ENCODE measurements at regions not wholly inside any gene's neighbourhood (a gene's known extent, or its start where the extent isn't known, plus 50 kb on each side); places are given as distances from the start of the nearest gene placed in this dataset.
A peak's percentile ranks its signal among the peaks of the same experiment; 100 is the strongest.
"Not testable (repeated sequence)": the region's sequence is repeated elsewhere in the genome, so short reads cannot be mapped to it uniquely, and the experiment has no call there.

GRCh38 chr2:7646024-7646423 lies 728.8 kb downstream of the RNF144A start:
- no peak for DNase-seq (ENCODE audit: low spot score)

DNA sequence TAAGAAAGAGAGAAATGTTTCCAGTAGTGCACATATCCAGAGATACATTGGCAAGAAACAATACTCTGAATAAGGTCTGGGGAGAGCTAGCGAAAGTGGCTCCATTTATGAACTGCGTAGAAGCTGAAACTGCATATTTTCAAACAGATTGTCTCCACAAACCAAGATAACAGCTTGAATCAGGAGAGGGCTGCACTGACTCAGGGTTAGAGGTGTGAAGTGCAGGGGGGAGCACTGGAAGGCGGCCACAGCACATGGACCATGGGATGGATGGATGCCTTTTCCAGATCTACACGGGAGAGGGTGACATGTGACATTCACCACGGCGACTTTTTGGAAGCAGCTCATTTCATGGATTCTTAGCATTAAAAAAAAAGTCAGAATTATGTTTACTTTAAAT lies 729.4 kb downstream of the RNF144A start:
- no peak for DNase-seq (ENCODE audit: low spot score)

GRCh38 chr2:7648221-7648795 lies 731.1 kb downstream of the RNF144A start:
- DNase-seq (ENCODE audit: low spot score): no peak

GRCh38 chr2:7649461-7650228 lies 732.4 kb downstream of the RNF144A start:
- DNase-seq (ENCODE audit: low spot score): no peak

DNA sequence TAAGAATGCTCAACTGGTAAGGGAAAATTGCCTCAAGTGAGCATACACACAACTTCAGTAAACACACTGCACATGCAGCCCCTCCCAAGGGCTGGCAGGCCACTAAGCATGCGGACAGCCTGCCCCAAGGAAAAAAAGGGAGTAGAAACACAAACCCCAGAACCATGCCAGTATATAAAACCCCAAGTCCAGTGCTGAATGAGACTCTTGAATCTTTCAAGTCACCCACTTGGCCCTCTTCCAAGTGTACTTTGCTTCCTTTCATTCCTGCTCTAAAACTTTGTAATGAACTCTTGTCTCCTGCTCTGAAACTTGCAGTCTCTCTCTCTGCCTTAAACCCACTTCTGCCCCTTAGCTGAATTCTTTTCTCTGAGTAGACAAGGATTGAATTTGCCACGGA lies 736.4 kb downstream of the RNF144A start:
- DNase-seq (ENCODE audit: low spot score): no peak

DNA sequence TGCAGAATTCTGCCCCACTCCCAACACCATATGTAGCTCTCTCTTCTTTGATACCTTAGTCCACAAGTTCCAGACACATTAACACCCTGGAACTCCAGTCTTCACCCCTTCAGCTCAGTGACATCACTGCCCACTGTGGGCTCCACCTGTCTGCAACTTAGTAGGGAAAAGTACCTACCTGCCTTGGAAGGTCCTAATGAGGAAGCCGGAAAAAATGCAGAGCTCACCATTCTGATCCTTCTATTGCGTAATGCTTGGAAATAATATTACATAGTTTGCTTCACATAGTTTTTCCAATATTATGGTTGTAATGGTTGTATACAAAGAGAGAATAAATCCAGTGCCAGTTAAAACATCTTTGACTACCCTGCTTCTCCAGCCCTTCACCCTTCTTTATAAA lies 738.4 kb downstream of the RNF144A start:
- no peak for DNase-seq (ENCODE audit: low spot score)

- DNase-seq (ENCODE audit: low spot score): not testable (repeated sequence)
Measured at GRCh38 chr2:7657526-7657925, 740.3 kb downstream of the RNF144A start.

- DNase-seq (ENCODE audit: low spot score): no peak
Measured at GRCh38 chr2:7658486-7658885, 741.3 kb downstream of the RNF144A start.

GRCh38 chr2:7660816-7661215 lies 743.6 kb downstream of the RNF144A start:
- no peak for DNase-seq (ENCODE audit: low spot score)

- DNase-seq (ENCODE audit: low spot score): no peak
Measured at GRCh38 chr2:7661502-7661901, 744.3 kb downstream of the RNF144A start.

- DNase-seq (ENCODE audit: low spot score): no peak
Measured at GRCh38 chr2:7665880-7666279, 748.7 kb downstream of the RNF144A start.

DNA sequence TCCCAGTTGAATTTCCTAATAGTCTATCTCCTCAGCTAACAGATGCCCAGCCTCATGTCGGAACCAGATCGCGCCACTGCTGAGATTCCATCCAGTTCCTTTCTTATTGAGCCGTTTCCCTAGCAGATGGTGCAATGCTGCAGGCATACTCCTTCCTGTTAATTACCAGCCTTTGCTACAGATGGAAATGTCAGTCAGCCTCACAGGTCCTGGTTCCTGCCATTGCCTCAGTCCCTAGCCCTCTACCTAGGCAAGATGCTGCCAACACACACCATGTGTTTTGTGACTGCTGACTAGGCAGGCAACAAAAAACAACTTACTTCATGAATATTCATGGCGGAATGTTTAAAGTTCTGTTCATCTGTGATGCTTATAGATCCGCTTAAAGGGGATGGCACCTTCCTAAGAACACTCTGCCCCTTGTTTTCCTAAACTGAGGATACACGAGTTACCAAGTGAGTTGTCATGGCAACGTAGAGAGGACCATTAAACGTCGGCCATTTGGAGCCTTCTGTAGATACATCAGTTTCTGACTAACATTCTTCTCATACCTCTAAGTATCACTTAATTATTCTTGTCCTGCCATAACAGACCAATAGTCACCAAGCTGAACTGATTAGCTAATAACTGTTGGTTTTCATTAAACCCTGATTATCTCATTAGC lies 749.5 kb downstream of the RNF144A start:
- DNase-seq (ENCODE audit: low spot score): no peak

GRCh38 chr2:7667260-7667757 lies 750.1 kb downstream of the RNF144A start:
- DNase-seq (ENCODE audit: low spot score): no peak

DNA sequence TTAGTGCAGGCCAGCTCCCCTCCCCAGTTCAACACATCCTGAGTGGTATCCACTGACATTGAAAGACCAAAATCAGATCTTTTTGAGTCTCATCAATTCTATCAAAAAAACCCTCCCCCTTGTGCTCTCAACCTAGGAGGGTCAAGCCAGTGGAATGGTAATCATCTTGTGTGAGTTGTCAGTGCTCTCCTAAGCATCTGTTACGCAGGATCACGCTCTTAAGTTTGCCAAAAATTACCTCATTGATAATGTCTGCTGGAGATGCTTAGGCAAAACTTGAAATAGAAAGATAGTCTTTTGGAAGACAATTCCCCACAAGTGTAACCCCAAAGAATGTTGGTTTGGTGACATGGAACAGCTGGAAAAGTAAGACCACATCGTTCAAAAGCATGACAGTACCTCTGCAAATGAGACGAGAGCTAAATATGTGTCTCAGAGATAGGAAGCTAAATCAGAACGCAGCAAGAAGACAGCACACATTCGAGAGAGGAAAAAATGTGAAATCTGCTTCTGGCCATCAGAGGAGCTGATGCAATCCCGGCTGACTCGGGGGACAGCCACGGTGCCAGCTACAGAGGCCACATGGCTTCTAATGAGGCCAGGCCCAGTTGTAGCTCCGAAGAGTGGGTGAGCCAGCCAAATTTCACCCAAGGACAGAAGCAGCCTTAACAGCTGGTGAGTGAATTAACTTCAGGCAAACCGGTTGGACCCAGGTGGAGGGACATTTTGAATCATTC lies 753.9 kb downstream of the RNF144A start:
- no peak for DNase-seq (ENCODE audit: low spot score)

- DNase-seq (ENCODE audit: low spot score): peak; percentile 80
Measured at GRCh38 chr2:7672027-7672684, 754.9 kb downstream of the RNF144A start.

DNA sequence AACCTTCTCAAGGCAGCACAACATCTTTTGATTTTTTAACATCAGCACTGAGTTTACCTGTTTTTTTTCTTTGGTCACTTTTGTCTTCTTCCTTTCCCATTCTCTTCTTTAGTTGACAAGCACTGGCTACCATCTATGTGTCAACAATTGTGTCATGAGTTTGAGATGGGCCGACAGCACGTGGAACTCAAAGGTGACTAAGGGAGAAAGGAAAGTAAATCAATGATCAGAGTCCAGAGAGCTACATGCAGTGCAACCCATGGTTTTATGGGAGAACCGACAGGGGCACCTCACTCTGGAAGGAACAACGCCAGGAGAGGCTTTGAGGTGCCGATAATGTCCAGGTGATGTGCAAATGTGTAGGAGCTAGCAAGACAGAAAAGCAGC lies 755.5 kb downstream of the RNF144A start:
- DNase-seq (ENCODE audit: low spot score): no peak

DNA sequence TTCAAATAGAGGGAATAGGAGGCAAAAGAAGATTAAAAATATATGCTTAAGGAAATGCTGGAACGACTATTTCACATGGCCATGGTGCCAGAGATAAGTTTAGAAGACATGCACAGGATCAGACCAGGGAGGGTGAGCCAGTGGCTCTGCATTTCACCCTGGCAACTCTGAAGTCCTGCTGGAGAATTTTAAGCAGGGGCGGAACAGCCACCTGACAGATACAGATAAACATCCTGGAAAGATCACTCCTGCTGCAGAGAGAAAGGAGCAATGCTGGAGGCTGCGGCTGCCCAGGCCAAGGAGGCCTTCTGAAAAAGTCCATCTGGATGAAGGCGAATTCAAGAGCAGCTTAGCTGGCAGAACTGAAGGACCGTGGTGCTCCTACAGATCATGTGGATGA lies 755.9 kb downstream of the RNF144A start:
- no peak for DNase-seq (ENCODE audit: low spot score)

GRCh38 chr2:7673853-7674252 lies 756.6 kb downstream of the RNF144A start:
- no peak for DNase-seq (ENCODE audit: low spot score)

GRCh38 chr2:7674606-7675005 lies 757.4 kb downstream of the RNF144A start:
- no peak for DNase-seq (ENCODE audit: low spot score)

DNA sequence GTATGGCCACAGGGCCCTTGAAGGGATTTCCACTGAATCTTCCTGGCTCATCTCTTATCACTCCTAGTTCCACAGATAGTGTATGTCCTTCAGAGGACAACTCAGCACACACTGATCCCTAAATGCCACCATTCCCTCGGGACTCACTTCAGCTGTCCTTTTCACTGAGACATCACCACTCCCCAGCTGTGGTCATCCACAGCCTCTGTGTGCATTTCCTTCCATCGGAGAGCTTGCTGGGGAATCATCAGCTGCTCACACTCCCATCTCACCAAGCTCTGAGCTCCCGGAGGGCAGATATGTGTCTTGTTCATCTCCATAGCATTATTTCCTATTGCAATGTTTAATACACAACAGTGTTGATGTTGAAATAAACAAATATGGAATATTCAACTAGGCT lies 759.5 kb downstream of the RNF144A start:
- no peak for DNase-seq (ENCODE audit: low spot score)

DNA sequence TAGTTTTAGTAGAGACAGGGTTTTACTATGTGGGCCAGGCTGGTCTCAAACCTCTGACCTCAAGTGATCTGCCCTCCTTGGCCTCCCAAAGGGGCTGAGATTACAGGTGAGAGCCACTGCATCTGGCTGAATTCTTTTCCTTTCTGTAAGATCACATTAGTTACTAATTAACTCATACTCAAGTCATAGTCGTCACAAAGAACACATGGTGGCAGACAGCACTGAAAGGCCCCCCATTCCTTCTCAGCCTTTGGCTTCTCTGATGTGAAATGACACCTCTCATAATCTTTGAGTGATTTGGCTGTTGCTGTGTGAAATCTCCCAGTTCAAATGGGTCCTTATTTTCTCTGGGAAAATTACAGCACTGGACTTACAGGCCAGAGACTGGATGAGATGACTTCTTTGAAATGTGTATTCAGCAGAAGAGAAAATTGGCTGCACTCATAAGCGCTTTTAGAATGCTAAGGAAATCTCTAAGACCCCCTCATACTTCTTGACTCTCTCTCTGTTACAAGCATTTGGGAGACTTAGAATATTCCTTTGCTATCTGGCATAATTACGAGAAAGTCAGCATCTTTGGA lies 764.8 kb downstream of the RNF144A start:
- no peak for DNase-seq (ENCODE audit: low spot score)

DNA sequence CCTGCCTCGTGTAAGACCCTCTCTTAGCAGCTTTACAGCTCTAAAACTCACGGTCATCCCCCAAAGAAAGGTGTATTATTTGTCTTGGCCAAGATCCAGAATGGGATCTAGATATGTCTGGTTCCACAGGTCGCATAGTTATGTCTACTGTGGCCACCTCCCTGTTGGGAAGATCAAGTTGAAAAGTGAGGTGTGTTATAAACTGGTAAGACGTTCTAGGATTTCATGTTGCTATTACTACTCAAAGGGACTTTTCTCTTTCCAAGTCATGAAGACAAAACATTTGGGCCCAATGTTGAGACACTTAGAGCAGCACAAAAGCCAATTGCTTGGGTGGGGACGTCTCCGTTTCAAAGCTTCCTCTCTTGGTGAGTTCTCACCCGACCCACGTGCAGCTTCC lies 766.0 kb downstream of the RNF144A start:
- no peak for DNase-seq (ENCODE audit: low spot score)
